GM19025 (cell line): ENCODE measurements at regions not wholly inside any gene's neighbourhood (a gene's known extent, or its start where the extent isn't known, plus 50 kb on each side); places are given as distances from the start of the nearest gene placed in this dataset.

Experiments used
- ATAC-seq: cut with Tn5 transposase; IDR thresholded peaks from one replicate; pipeline ENCODE4 v1.9.1; 2021; ENCODE audit warnings: mild to moderate bottlenecking, low read depth, moderate library complexity; ENCODE audit not compliant: unreplicated experiment

GRCh38 chr3:76051145-76051544, 265.8 kb upstream of the ZNF717 start:
- no peak for ATAC-seq

DNA sequence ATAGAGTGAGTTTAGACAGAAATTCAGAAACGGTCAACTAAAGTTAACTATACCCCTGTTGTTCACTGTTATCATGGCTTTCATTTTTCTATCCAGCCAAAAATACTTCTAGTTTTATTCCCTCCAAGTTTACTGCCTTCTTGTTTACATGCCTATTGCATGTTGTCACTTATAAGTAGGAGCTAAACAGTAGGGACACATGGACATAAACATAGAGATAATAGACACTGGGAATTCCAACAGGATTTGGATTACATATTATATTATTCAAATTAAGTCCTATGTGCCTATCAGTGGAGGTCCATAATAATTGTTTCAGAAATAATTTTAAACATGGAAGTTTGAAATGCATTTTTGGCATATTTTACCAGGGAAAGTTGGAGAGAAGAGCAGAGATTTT, 269.1 kb upstream of the ZNF717 start:
- no peak for ATAC-seq

DNA sequence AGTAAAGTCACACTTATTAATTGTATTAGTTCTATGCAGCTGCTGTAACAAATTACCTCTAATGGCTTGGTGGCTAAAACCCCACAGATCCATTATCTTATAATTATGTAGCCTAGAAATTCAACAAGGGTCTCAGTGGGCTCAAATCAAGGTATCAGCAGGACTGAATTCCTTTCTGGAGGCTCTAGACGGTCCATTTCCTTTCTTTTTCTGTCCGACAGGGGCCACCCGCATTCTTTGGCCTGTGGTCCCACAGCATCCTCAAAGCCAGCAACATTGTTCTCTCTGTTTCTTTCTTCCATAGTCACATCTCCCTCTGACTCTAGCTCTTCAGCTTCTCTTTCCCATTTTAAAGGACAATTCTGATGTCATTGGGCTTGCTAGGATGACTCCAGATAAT, 276.3 kb upstream of the ZNF717 start:
- ATAC-seq: no peak

DNA sequence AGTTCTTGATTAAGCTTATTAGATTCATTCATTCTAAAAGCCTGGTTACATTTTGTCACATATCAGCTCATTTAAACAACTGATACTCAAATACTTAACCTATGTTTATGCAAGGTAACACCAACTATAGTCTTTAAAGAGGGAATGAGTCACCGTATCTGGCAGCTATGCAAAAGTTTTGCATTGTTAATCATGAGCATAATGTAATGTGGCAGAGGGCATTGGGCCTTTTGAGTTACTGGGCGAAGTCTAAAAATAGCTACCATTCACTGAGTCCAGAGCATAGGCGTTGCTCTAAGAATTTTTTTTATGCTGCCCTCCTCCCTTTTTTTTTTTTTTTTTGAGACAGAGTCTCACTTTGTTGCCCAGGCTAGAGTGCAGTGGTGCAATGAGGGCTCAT, 277.7 kb upstream of the ZNF717 start:
- no peak for ATAC-seq

- no peak for ATAC-seq
These were observed 278.5 kb upstream of the ZNF717 start for GRCh38 chr3:76063811-76064210.

DNA sequence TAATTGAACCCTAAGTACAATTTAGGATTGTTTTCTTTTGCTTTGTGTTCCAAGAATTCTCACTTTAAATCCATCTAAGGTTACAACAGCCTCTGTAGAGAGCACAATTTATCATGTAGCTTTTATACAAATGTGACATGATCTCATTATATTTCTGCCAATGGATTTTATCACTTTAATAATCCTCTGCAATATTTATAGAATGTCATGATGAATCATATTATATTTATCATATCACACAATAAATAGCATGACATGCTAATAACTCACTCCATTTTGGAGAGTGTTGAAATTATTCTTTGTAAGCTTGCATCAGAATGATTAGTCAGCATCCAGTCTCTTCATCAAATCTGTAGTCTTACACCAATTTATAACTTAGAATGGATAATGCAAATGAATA, 280.6 kb upstream of the ZNF717 start:
- no peak for ATAC-seq

GRCh38 chr3:76078101-76078500, 292.8 kb upstream of the ZNF717 start:
- ATAC-seq: no peak

- no peak for ATAC-seq
These were observed 298.6 kb upstream of the ZNF717 start for GRCh38 chr3:76083992-76084391.

- ATAC-seq: no peak
These were observed 310.7 kb upstream of the ZNF717 start for GRCh38 chr3:76096036-76096435.

- no peak for ATAC-seq
These were observed 311.7 kb upstream of the ZNF717 start for GRCh38 chr3:76096836-76097588.

DNA sequence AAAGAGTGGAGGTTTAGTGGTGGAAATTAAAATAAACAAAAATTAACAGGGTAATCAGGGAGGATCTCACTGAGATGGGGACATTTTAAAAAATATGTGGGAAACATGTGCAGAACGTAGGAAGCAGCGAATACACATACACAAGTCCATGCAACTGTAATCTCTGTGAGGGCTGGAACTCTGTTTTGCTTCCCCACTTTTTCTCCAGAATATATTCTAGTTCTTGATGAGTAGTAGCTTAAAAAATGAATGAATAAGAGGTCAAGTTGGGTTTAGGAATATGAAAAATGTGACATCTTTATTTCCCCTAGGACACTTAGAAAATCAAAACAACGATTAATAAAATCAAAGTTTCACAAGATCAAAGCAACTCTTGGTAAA, 312.2 kb upstream of the ZNF717 start:
- ATAC-seq: no peak

GRCh38 chr3:76099956-76100355, 314.6 kb upstream of the ZNF717 start:
- ATAC-seq: no peak

DNA sequence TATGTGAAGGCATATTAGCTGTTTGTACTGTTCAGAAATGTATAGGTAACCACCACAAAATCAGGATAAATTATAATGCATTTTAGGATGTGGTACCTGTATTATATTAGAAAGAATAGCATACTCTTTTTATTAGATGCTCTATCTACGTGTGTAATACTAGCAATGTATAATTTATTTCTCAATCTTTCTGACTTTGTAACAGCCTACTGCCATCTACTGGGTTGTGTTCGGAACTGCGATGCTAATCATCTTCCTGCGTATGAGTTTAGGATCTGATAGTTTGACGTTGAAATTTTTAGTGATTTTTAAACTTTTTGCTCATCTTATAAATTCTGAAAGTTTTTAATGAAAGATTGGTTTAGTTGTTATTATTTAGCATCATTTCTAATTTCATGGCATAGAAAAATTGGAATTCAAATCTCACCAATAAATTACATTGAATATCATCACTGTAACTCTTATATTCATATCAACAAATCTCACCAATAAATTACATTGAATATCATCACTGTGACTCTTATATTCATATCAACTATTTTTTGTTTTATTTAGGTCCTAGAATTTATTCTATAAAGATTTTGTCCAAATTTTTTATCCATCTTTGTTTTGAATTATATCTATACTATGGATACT, 322.7 kb upstream of the ZNF717 start:
- no peak for ATAC-seq

- ATAC-seq: no peak
These were observed 326.5 kb upstream of the ZNF717 start for GRCh38 chr3:76111808-76112207.

DNA sequence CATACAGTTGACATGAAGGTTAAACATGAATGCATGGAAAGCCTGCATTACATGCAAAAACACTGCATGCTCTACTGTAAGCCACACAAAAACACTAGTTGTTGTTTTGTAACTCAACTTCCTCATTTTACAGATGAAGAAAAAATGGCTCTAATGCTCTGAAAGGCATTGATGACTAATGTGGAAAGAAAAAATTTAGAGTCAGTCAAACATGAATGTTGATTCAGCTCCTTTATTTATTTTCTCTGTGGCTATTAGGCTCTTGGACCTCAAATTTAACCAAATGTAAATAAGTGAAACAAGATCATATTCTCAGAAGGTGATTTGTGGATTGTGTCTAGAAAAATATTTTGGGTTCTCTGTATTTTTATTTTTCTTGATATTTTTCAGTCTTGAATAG, 336.7 kb upstream of the ZNF717 start:
- no peak for ATAC-seq

DNA sequence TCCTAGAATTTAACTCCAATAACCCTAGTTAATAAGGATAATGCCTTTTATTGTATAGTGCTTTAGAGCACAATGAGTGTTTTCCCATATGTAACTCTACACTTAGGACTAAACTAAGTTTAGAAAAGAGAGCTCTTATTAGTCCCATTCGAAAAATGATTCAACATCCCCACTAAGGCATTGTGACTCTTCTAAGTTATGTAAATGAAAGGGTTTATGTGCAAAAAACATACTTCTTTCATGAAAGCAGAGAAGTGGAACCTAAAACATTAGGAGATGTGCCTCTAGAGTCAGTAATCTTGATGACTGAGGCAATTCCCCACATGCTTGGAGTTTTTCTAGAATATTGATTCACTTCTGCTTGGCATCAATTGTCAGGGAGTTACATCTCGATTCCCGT, 344.1 kb upstream of the ZNF717 start:
- no peak for ATAC-seq

- ATAC-seq: no peak
These were observed 346.2 kb upstream of the ZNF717 start for GRCh38 chr3:76131396-76132153.

DNA sequence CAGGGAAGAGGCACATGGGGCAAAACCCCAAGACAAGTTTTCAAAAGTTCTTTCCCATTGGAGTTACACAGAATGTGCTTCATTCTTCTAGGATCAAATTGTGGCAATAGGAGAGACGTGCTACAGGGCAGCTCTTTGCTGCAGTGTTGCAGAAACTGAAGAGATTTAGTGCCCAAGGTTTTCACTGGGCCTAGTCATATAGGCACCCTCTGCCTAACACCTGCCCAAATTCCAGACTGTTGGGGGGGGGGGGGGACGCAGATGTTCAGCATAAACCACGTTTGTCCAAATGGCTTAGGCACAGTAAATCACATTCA, 346.8 kb upstream of the ZNF717 start:
- no peak for ATAC-seq

GRCh38 chr3:76134166-76134565, 348.8 kb upstream of the ZNF717 start:
- ATAC-seq: no peak

DNA sequence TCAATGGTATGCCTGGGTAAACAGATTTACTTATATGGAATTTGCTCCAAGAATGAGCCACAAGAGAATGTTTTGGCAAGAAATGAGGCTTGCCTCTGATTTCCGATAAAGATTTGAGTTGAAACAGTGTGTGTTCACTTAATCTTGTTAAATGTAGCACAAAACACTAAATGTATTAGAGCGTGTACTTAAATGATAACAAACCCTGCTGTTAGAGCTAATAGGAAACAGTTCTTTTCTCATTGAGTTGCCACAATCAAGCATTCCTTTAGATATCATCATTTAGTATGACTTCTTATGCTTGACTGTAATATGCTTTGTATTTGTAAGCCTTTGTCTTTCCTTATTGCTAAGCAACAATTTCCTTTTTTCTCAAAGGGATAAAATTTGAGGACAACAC, 353.6 kb upstream of the ZNF717 start:
- ATAC-seq: no peak

- ATAC-seq: no peak
These were observed 362.5 kb upstream of the ZNF717 start for GRCh38 chr3:76147846-76148245.

GRCh38 chr3:76152028-76152427, 366.7 kb upstream of the ZNF717 start:
- no peak for ATAC-seq
